ENCODE measurements at regions not wholly inside any gene's neighbourhood (a gene's known extent, or its start where the extent isn't known, plus 50 kb on each side); places are given as distances from the start of the nearest gene placed in this dataset.

DNA sequence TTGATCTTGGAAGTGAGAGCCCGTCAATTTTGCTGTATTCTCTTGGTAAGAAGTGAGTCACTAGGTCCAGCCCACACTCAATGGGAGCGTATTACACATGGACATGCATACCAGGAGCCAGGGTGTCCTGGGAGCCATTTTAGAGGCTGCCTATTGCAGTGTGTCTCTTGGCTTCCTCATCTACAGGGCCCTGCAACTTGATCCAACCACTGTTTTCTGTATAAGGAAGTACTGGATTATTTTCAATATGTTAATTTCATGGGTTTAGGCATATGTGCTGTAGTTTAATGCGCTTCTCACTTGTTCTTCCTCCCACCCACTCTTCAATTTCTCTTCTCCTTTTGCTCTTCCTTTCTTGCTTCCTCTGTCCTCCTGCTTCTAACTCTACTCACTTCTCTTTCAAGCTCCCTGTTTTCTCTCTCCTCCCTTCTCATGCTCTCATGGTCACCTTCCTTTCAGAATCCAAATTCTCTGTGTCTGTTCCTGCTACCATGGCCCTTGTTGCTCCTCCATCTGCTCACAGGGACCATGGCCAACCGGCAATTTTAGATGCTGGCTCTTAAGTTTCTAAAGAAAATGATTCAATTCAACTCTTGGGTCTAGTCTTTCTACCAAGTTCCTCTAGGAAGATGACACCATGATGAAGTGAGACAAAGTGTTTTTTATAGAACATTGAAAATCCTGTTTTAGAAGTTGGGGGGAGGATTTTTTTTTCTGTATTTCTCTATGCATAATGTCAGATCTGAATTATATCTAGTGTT, 152.0 kb upstream of the ZEB2 start (continued):
- TF ChIP-seq, protein P1, sequence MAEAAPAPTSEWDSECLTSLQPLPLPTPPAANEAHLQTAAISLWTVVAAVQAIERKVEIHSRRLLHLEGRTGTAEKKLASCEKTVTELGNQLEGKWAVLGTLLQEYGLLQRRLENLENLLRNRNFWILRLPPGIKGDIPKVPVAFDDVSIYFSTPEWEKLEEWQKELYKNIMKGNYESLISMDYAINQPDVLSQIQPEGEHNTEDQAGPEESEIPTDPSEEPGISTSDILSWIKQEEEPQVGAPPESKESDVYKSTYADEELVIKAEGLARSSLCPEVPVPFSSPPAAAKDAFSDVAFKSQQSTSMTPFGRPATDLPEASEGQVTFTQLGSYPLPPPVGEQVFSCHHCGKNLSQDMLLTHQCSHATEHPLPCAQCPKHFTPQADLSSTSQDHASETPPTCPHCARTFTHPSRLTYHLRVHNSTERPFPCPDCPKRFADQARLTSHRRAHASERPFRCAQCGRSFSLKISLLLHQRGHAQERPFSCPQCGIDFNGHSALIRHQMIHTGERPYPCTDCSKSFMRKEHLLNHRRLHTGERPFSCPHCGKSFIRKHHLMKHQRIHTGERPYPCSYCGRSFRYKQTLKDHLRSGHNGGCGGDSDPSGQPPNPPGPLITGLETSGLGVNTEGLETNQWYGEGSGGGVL (tag by site-specific recombination; IDR thresholded peaks at IDR 0.05), result no peak
- TF ChIP-seq ZNF501 (tag by site-specific recombination; IDR thresholded peaks at IDR 0.05) (no peak), ZNF169 (tag by site-specific recombination; IDR thresholded peaks at IDR 0.05) (no peak), KLF8 (tag by site-specific recombination; IDR thresholded peaks at IDR 0.05) (no peak), KLF10 (tag by site-specific recombination; IDR thresholded peaks at IDR 0.05) (no peak)
- TF ChIP-seq, protein P2, sequence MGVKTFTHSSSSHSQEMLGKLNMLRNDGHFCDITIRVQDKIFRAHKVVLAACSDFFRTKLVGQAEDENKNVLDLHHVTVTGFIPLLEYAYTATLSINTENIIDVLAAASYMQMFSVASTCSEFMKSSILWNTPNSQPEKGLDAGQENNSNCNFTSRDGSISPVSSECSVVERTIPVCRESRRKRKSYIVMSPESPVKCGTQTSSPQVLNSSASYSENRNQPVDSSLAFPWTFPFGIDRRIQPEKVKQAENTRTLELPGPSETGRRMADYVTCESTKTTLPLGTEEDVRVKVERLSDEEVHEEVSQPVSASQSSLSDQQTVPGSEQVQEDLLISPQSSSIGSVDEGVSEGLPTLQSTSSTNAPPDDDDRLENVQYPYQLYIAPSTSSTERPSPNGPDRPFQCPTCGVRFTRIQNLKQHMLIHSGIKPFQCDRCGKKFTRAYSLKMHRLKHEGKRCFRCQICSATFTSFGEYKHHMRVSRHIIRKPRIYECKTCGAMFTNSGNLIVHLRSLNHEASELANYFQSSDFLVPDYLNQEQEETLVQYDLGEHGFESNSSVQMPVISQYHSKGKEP (tag by site-specific recombination; IDR thresholded peaks at IDR 0.05), result no peak
- TF ChIP-seq, protein P3, sequence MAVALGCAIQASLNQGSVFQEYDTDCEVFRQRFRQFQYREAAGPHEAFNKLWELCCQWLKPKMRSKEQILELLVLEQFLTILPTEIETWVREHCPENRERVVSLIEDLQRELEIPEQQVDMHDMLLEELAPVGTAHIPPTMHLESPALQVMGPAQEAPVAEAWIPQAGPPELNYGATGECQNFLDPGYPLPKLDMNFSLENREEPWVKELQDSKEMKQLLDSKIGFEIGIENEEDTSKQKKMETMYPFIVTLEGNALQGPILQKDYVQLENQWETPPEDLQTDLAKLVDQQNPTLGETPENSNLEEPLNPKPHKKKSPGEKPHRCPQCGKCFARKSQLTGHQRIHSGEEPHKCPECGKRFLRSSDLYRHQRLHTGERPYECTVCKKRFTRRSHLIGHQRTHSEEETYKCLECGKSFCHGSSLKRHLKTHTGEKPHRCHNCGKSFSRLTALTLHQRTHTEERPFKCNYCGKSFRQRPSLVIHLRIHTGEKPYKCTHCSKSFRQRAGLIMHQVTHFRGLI (tag by site-specific recombination; IDR thresholded peaks at IDR 0.05), result no peak

DNA sequence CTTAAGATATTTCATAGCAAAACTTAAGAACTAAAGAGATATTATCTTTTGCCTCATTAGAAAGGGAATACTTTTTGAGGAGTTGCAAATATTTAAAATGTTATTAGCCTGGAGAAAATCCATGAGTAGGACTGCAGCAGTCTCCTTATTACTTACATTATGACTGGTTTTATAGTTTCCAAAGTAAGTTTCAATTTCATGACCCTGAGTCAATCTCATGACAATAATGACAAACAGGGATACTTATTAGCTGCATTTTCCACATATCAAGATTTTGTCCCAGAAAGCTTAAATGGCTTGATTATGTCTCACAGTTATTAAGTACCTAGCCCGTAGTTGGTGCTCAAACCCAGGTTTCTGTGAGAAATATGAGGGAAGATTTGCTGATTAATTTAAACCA, 150.8 kb upstream of the ZEB2 start:
- Histone ChIP-seq H3K9me3 (ENCODE audit: control insufficient read depth, insufficient read depth, low read depth, low read length) (no peaks in the 10 kb centered on the region), H3K27ac (ENCODE audit: extremely low read depth, low read depth, low read length) (no peak overlapping the region), H3K36me3 (ENCODE audit: control insufficient read depth in 2 of 2, insufficient read depth in 1 of 2, low read length in 2 of 2) (no peaks in the 10 kb centered on the region), H3K4me1 (ENCODE audit: control insufficient read depth, insufficient read depth, low read length) (no peaks in the 10 kb centered on the region), H3K4me3 (ENCODE audit: low read depth, low read length) (no peak overlapping the region)
- TF ChIP-seq MEIS1 (CRISPR knock-in tag; IDR thresholded peaks at IDR 0.05; ENCODE audit: borderline replicate concordance) (no peak), PRDM4 (tag by site-specific recombination; IDR thresholded peaks at IDR 0.05) (no peak), ZNF211 (tag by site-specific recombination; IDR thresholded peaks at IDR 0.05; ENCODE audit: low read depth) (no peak), ZBTB1 (tag by site-specific recombination; IDR thresholded peaks at IDR 0.05) (no peak), ZNF16 (tag by site-specific recombination; IDR thresholded peaks at IDR 0.05; ENCODE audit: low read depth) (no peak), ZBTB17 (tag by site-specific recombination; IDR thresholded peaks at IDR 0.05) (no peak), ZSCAN23 (tag by site-specific recombination; IDR thresholded peaks at IDR 0.05) (no peak)
- TF ChIP-seq, protein P4, sequence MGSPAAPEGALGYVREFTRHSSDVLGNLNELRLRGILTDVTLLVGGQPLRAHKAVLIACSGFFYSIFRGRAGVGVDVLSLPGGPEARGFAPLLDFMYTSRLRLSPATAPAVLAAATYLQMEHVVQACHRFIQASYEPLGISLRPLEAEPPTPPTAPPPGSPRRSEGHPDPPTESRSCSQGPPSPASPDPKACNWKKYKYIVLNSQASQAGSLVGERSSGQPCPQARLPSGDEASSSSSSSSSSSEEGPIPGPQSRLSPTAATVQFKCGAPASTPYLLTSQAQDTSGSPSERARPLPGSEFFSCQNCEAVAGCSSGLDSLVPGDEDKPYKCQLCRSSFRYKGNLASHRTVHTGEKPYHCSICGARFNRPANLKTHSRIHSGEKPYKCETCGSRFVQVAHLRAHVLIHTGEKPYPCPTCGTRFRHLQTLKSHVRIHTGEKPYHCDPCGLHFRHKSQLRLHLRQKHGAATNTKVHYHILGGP (tag by site-specific recombination; IDR thresholded peaks at IDR 0.05), result no peak
- ChIA-PET POLR2A (no interaction called here), CTCF (no interaction called here)

Measured in HEK293 (cell line).